NCI-H345 (cell line): ENCODE measurements at regions not wholly inside any gene's neighbourhood (a gene's known extent, or its start where the extent isn't known, plus 50 kb on each side); places are given as distances from the start of the nearest gene placed in this dataset.
"Not testable (repeated sequence)": the region's sequence is repeated elsewhere in the genome, so short reads cannot be mapped to it uniquely, and the experiment has no call there.

Source experiments
- DNase-seq: peaks from one replicate; lab custom pipeline; 2025; lab: John Stamatoyannopoulos, UW

GRCh38 chr2:104977958-104978357 lies 59.9 kb upstream of the MRPS9 start:
- no peak for DNase-seq

- not testable (repeated sequence) for DNase-seq
Observed at GRCh38 chr2:104979786-104980185, 58.1 kb upstream of the MRPS9 start.

- DNase-seq, result no peak
Observed at GRCh38 chr2:104982111-104982510, 55.8 kb upstream of the MRPS9 start.
